ENCODE measurements at regions not wholly inside any gene's neighbourhood (a gene's known extent, or its start where the extent isn't known, plus 50 kb on each side); places are given as distances from the start of the nearest gene placed in this dataset.
"Not testable (repeated sequence)": the region's sequence is repeated elsewhere in the genome, so short reads cannot be mapped to it uniquely, and the experiment has no call there.

DNA sequence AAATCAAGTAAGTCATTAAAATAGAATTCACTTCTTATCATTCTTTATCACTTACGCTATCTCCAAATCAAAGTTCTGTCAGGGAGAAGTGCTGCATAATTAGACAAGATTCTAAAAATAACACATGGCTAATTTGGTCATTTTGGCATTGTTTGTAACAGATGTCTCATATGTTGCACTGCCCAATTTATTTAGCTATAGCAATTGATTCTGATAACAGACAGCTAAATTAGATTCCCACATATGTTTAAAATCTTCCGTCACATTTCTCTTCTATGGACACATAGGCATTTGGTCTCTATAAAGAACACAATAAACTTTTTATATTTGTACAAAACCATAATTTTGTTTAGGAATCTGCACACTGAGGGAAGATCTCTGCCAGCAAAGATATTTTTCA, 644.5 kb upstream of the VRK2 start:
- BruUV-seq (replicated peaks), result no TSS peak
- CTCF ChIA-PET, result no interaction called here

GRCh38 chr2:57402755-57403154, 643.9 kb upstream of the VRK2 start:
- H3K27me3 Mint-ChIP-seq (ENCODE audit: unreplicated experiment), result no peaks in the 10 kb centered on the region
- H3K4me1 Mint-ChIP-seq (ENCODE audit: low read depth, unreplicated experiment), result no peaks in the 10 kb centered on the region
- CTCF ChIA-PET, result no interaction called here
- no peaks in the 10 kb centered on the region for H3K9me3 Mint-ChIP-seq (ENCODE audit: low read depth, unreplicated experiment)
- no peak for TF ChIP-seq CTCF (IDR thresholded peaks at IDR 0.05; ENCODE audit: unreplicated experiment)
- H3K36me3 Mint-ChIP-seq (ENCODE audit: insufficient read depth, unreplicated experiment), result no peaks in the 10 kb centered on the region
- H3K4me3 Mint-ChIP-seq (ENCODE audit: low read depth, unreplicated experiment), result no peak overlapping the region
- intact Hi-C loops (cut with micrococcal nuclease; ENCODE audit: unreplicated experiment), result no loop called here
- no peak for DNase-seq
- BruUV-seq (replicated peaks), result no TSS peak
- no peak overlapping the region for H3K27ac Mint-ChIP-seq (ENCODE audit: unreplicated experiment)

More for the DNA sequence above, 644.5 kb upstream of the VRK2 start:
- Mint-ChIP-seq H3K27ac (ENCODE audit: unreplicated experiment) (no peak overlapping the region), H3K4me1 (ENCODE audit: low read depth, unreplicated experiment) (no peaks in the 10 kb centered on the region), H3K36me3 (ENCODE audit: insufficient read depth, unreplicated experiment) (no peaks in the 10 kb centered on the region), H3K4me3 (ENCODE audit: low read depth, unreplicated experiment) (no peak overlapping the region), H3K27me3 (ENCODE audit: unreplicated experiment) (no peaks in the 10 kb centered on the region), H3K9me3 (ENCODE audit: low read depth, unreplicated experiment) (peaks cover 2% of the 10 kb centered on the region)
- no peak for TF ChIP-seq CTCF (IDR thresholded peaks at IDR 0.05; ENCODE audit: unreplicated experiment)
- intact Hi-C loops (cut with micrococcal nuclease; ENCODE audit: unreplicated experiment), result no loop called here
- DNase-seq, result no peak

DNA sequence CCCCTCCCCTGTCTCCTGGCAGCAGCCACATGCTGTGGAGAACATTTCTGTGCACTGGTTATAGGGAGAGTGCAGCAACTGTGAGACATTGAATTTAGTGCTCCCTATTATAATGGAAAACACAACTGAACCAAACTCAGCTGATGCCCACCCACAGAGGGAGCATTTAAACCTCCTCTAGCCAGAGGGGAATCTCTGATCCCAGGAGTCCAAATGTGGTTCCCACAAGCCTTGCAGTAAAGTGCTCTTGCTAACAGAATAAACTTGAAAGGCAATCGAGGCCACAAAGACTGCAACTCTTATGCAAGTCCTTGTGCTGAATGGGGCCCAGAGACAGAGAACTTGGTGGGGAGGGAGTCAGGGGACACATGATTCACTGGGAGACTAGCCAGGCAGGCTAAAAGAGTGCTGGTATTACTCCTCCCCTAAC, 638.8 kb upstream of the VRK2 start:
- no peak overlapping the region for H3K27ac Mint-ChIP-seq (ENCODE audit: unreplicated experiment)
- H3K4me3 Mint-ChIP-seq (ENCODE audit: low read depth, unreplicated experiment), result no peak overlapping the region
- intact Hi-C loops (cut with micrococcal nuclease; ENCODE audit: unreplicated experiment), result no loop called here
- H3K27me3 Mint-ChIP-seq (ENCODE audit: unreplicated experiment), result no peaks in the 10 kb centered on the region
- no peak for TF ChIP-seq CTCF (IDR thresholded peaks at IDR 0.05; ENCODE audit: unreplicated experiment)
- H3K4me1 Mint-ChIP-seq (ENCODE audit: low read depth, unreplicated experiment), result no peaks in the 10 kb centered on the region
- peaks cover 9% of the 10 kb centered on the region for H3K9me3 Mint-ChIP-seq (ENCODE audit: low read depth, unreplicated experiment)
- no peaks in the 10 kb centered on the region for H3K36me3 Mint-ChIP-seq (ENCODE audit: insufficient read depth, unreplicated experiment)
- CTCF ChIA-PET, result no interaction called here
- DNase-seq, result no peak
- no TSS peak for BruUV-seq (replicated peaks)

GRCh38 chr2:57408587-57408986, 638.0 kb upstream of the VRK2 start:
- CTCF ChIA-PET, result no interaction called here
- BruUV-seq (replicated peaks), result no TSS peak
- H3K36me3 Mint-ChIP-seq (ENCODE audit: insufficient read depth, unreplicated experiment), result no peaks in the 10 kb centered on the region
- no peak overlapping the region for H3K4me3 Mint-ChIP-seq (ENCODE audit: low read depth, unreplicated experiment)
- TF ChIP-seq CTCF (IDR thresholded peaks at IDR 0.05; ENCODE audit: unreplicated experiment), result no peak
- intact Hi-C loops (cut with micrococcal nuclease; ENCODE audit: unreplicated experiment), result no loop called here
- no peak for DNase-seq
- peaks cover 9% of the 10 kb centered on the region for H3K9me3 Mint-ChIP-seq (ENCODE audit: low read depth, unreplicated experiment)
- H3K4me1 Mint-ChIP-seq (ENCODE audit: low read depth, unreplicated experiment), result no peaks in the 10 kb centered on the region
- H3K27ac Mint-ChIP-seq (ENCODE audit: unreplicated experiment), result no peak overlapping the region
- no peaks in the 10 kb centered on the region for H3K27me3 Mint-ChIP-seq (ENCODE audit: unreplicated experiment)

DNA sequence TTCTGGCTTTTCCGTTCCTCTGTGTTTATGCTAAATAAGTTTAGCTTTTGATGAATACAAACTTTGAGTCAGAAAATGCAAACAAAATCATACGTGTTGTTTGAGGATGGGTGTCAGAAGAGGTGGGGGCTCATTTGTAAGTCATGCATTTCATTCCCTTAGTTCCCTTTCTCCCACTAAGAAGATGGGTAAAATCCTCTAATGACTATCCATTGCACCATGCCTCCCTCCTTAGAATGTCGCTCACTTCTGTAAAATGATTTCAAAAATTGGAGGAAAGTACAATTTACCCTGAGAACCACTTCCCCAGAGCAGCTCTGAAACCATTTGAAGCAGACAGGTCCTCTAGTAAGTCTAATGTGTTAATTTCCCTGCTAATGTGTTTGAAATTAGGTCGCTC, 629.6 kb upstream of the VRK2 start:
- H3K4me1 Mint-ChIP-seq (ENCODE audit: low read depth, unreplicated experiment), result no peaks in the 10 kb centered on the region
- peaks cover 12% of the 10 kb centered on the region for H3K9me3 Mint-ChIP-seq (ENCODE audit: low read depth, unreplicated experiment)
- no peaks in the 10 kb centered on the region for H3K27me3 Mint-ChIP-seq (ENCODE audit: unreplicated experiment)
- TF ChIP-seq CTCF (IDR thresholded peaks at IDR 0.05; ENCODE audit: unreplicated experiment), result no peak
- BruUV-seq (replicated peaks), result no TSS peak
- no peak for DNase-seq
- no peaks in the 10 kb centered on the region for H3K36me3 Mint-ChIP-seq (ENCODE audit: insufficient read depth, unreplicated experiment)
- no peak overlapping the region for H3K27ac Mint-ChIP-seq (ENCODE audit: unreplicated experiment)
- CTCF ChIA-PET, result no interaction called here
- intact Hi-C loops (cut with micrococcal nuclease; ENCODE audit: unreplicated experiment), result no loop called here
- no peak overlapping the region for H3K4me3 Mint-ChIP-seq (ENCODE audit: low read depth, unreplicated experiment)

GRCh38 chr2:57418859-57419346, 627.7 kb upstream of the VRK2 start:
- intact Hi-C loops (cut with micrococcal nuclease; ENCODE audit: unreplicated experiment); H3K4me1 Mint-ChIP-seq (ENCODE audit: low read depth, unreplicated experiment); DNase-seq; H3K9me3 Mint-ChIP-seq (ENCODE audit: low read depth, unreplicated experiment); H3K4me3 Mint-ChIP-seq (ENCODE audit: low read depth, unreplicated experiment); H3K27me3 Mint-ChIP-seq (ENCODE audit: unreplicated experiment); BruUV-seq (replicated peaks); CTCF ChIA-PET; H3K36me3 Mint-ChIP-seq (ENCODE audit: insufficient read depth, unreplicated experiment); H3K27ac Mint-ChIP-seq (ENCODE audit: unreplicated experiment): not testable (repeated sequence)

Data from Calu3 (cell line).